Urothelium cell line (cell line): ENCODE measurements at regions not wholly inside any gene's neighbourhood (a gene's known extent, or its start where the extent isn't known, plus 50 kb on each side); places are given as distances from the start of the nearest gene placed in this dataset.
A peak's percentile ranks its signal among the peaks of the same experiment; 100 is the strongest.
"Not testable (repeated sequence)": the region's sequence is repeated elsewhere in the genome, so short reads cannot be mapped to it uniquely, and the experiment has no call there.

ENCODE experiments used
- DNase-seq: peaks from one replicate; pipeline ENCODE4 v3.0.0; 2011; ENCODE audit warnings: low spot score, mixed read lengths
- FAIRE-seq: peaks from 2 replicates; lab custom pipeline; 2011; peaks lifted over from hg19 to GRCh38; lab: Jason Lieb, UNC

DNA sequence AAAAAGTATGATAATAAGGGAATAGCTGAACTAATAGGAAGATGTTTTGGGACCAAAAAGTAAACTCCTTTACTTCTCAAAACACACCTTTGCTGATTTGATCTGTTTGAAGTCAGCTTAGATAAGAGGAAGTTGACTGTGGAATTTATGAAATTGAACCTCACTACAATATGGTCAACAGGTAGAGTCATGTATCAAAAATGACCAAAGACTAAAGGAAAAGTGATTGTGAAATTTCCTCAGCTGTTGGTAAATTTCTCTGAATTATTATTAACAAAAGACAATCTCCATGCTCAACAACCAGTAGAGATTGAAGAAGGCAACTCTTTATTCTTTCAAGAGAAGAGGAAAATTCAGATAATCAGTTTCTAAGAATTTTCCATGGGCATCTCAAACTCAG is 826.5 kb downstream of the KCNA4 start:
- FAIRE-seq (no peak), DNase-seq (no peak)

DNA sequence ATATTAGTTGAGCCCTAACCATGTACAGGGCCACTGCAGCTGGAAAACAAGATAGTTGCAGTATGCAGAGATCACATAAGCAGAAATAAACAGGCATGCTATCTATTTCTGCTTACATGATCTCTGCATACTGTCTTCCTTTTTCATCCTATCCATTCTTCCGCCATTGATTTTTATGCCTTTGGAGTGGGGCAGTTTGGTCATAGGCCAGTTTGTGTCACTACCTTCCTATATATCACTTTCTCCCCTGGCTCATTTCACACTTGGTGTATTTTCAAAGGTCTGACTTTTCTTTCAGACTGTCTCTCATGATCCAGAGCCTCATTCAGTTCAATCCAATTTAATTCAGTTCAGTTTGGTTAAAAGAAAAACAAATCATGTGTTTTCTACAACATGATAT is 829.6 kb downstream of the KCNA4 start:
- DNase-seq (no peak), FAIRE-seq (no peak)

DNA sequence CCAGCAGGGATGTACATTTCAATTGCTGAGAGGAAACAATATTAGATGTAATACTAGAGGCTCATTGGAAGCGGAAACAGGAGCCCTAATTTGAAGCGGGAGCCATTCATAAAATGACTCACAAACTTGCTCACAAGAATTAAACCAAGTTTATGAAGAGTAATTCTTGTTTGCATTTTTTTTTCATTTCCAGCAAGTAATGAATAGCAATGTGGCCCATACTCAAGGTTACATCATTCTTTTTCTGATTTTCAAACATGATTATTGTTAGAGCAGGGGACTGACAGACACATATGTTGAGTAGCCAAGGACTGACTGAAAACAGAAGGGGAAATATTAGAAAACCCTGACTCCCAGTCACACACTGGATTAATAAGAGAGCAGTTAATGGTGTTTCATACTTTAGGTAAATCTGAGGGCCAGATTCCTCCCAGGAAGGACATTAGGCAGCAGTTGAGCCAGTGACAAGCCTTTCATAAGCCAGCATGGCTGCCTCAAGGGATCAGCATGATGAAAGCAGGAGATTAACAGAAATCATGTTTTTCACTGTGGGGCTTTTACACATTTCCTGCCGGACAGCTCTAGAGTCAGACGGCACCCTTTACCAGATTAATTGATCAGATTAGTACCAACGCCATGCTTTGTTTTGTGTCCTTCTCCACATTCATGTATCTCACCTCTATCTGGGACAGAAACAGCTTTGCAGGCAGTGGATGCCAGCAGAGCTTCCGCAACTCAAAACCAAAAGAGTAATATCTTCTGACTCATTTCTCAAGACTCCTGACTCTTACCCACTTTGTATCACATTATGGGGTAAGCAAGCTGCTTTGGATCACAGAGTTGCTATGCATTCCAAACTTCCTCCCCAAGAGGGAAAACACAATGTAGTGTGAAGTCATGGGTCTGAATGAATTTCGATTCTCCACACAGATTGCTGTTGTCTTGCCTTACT is 831.6 kb downstream of the KCNA4 start:
- peak; percentile 69 for DNase-seq
- FAIRE-seq: no peak

DNA sequence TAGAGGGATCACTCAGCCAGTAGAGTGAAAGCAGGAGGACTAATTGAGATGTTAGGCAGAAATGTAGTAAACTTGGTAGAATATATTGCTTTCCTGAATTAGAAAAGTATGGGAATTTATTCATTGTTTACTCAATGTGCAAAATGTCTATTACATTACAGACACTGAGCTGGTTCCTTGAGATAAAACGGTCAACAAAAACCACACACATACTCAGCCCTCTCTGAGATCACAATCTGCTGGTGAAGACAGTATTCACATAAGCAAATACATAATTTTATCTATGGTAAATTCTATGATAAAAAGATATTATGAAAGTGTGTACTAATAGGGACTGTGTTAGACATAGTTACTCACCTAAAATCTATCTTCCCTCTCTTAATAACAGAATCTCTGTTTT is 833.5 kb downstream of the KCNA4 start:
- DNase-seq (no peak), FAIRE-seq (no peak)

DNA sequence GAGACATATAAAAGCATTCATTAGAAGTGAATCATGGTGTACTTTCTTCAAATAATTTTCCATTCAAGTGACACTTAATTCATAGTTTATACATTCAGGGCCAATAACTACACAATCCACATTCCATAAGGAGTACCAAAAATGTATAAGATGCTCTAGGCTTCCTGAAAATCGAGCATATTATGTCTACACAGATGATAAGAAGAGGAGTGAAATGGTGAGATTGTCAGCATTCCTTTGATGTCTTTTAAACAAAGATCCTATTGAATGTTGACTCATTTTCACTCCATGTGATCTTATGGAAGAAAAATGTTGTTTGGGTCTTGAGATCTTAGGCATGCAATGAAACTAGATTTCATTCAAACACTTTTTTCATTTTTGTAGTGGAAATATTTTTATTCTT is 843.2 kb downstream of the KCNA4 start:
- FAIRE-seq (no peak), DNase-seq (peak; percentile 25)

DNA sequence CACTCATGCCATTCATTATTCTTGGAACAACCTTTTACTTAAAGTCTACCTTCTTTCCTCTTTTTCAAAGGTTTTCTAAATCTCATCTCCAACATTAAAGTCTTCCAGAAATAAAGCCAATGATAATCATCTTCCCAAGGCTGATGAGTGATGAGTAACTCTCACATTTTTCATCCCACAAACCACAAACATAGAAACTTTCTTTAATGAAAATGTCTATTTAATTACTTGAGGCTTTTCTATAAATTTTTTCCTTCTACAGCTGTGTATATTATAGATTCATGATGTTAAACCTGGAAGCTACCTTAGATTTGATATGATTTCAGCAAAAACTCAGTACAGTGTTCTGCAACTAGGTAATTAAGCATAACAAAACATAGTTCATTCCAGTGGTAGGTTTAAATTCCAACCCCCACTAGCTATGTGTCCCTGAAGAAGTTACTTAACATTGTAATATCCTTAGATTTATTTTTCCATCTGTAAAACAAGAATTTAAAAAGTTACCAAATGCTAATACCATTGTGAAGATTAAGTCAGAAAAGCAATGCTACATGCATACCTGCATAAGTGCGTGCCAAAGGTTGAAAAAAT is 845.4 kb downstream of the KCNA4 start:
- no peak for DNase-seq
- no peak for FAIRE-seq

DNA sequence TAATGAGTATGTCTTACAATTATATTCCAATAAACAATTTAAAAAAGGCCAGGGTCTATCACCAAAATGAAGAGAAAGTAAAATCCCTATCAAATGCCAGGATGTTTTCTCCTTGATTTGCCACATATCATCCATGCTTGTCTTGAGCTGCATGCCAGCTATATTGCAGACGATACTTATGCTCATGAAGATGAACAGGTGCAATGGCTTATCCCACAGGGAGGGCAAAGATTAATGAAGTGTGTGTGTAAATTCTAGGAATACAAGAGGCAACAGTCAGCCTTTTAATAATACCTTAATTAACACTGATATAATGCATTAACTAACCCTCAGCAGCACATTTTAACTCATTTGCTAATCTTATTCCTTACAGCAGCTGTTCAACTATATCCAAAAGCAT is 850.5 kb downstream of the KCNA4 start:
- FAIRE-seq (no peak), DNase-seq (no peak)

DNA sequence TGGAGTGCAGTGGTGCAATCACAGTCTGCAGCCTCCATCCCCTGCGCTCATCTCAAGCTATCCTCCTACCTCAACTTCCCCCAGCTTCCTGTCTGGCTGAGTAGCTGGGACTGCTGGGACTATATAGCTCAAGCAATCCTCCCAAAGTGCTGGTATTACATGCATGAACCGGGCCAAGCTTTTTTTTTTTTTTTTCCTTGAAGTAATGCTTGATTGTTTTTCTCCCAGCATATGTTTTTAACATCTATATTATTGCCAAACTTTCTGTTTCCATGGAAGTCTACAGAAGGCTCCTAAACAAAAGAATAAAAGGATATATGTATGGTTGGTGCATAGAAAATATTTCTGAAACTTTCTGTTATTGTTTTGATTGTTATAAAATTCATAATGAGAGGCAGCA is 853.6 kb downstream of the KCNA4 start:
- FAIRE-seq (no peak), DNase-seq (no peak)

DNA sequence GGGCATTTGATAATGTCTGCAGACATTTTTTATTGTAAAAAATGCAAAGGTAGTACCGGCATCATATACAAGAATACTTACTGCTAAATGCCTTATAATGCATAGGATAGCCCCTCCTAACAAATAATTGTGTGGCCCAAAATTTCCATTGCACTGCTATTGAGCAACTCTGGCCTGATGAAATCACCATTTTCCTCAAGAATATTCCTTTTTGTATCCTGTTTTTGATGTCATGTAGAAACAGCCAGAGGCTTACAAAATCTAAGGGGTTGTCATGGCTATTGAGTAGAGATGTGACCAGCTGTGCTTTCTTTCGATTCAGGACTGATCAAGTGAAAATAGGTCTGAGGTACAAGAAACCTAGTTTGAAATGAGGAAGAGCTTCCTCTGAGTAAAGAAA is 854.3 kb downstream of the KCNA4 start:
- no peak for DNase-seq
- FAIRE-seq: no peak

DNA sequence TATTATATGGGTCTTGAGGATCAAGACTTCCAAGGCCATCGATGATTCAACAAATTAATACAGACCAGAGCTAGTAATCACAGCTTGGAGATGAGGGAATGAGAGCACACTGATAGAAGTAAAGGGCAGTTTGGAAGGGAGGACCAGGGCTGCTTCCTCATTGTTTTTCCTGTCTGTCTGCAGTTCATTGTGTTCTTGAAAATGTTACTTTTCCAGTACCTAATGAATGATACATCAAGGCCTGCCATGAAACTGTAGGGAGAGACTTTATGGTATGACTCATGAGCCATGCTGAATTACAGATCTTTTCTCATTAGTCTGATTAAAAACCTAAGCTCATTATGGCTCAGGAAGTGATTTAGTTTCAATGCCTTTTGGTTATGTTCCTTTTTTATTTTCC is 855.6 kb downstream of the KCNA4 start:
- FAIRE-seq (no peak), DNase-seq (no peak)

DNA sequence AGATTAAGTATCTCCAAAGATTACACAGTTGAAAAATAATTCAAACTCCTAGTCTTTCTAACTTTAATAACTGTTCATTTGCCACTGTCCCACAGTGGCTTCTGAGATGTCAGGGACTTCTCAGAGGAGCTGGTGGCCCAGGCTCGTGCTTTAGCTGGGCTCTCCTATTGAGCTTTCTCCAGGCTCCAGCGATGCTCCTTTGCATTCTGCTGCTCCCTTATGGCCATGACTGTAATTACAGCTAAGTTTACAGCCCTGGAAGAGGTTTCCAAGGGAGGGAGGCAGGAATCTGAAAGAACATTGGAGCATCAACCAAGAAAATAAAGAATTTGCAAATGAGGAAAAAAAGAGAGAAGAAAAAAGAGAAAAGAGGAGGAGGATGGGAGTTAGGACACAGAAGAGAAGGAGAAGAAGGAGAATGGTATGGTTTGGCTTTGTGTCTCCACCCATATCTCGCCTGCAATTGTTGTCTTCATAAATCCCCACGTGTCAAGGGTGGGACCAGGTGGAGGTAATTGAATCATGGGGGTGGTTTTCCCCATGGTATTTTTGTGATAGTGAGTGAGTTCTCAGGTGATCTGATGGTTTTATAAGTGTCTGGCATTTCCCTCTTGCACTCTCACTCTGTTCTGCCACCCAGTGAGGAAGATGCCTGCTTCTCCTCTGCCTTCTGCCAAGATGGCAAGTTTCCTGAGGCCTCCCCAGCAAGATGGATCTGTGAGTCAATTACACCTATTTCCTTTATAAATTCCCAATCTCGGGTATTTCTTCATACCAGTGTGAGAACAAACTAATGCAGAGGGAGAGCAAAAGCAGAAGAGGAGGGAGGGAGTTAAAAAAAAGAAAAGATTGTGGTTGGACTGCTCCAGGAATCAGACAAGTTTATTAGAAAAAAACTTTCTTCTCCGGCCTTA is 857.0 kb downstream of the KCNA4 start:
- peak; percentile 68 for DNase-seq
- no peak for FAIRE-seq

DNA sequence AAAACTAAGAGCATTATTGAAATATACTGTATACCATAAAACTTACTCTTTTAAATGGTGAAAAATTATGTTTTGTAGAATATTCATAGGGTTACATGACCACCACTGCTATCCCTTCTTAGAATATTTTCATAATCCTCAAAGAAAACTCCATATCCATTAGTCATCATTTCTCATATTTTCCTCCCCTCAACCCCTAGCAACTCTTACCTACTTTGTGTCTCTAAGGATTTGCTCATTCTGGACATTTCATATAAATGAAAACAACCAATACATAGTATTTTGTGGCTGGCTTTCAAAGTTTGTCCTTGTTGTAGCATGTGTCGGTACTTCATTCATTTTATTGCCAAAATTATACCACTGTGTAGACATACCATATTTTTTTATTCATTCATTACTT is 863.8 kb downstream of the KCNA4 start:
- FAIRE-seq (no peak), DNase-seq (no peak)

DNA sequence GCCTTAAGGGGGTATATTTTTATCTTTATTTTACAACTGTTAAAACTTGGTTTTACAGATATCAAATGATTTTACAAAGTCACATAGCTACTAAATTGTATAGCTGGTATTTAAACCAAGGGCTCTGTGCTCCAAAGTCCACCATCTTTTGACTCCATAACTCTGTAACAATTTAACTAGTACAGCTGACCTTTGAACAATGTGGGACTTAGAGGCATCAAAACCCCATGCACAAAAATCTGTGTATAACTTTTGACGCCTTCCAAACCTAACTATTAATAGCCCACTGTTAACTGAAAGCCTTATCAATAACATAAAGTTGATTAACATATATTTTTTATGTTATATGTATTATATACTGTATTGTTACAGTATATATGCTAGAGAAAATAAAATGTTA is 874.3 kb downstream of the KCNA4 start:
- not testable (repeated sequence) for FAIRE-seq, DNase-seq

DNA sequence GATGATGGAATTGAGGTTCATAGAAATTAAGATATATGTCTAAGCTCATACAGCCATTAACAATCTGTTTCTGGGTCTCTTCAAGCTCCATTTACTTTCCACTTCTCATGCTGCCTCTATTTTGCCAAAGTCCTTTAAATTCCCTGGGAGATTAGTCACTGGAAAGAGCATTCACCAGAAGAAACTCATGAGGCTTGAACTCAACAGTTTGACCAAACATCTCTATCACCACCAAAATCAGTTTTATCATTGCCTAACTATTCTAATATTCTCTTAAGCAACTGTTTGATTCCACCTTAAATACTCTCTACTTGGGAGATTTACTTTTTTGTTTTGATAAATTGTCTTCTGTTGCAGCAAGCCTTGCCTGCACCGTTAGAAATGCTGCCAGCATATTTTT is 881.3 kb downstream of the KCNA4 start:
- FAIRE-seq (no peak), DNase-seq (no peak)

DNA sequence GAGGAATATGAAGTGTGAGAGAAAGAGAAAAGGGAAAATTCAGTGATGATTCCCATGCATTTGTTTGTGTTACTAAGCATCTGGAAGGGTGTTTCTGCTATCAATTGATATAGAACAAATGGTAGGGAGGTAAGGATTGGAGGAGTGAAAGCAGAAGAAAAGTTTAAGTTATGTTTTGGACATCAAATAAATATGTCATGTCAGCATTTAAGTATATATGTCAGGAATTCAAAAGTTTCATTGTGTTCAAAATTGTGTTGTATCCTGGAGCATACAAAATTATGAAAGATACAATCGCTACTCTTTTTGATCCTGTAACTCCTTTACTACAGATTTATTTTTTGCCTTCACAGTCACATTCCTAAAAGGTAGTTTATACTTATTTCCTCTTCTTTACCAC is 885.8 kb downstream of the KCNA4 start:
- DNase-seq (no peak), FAIRE-seq (no peak)

DNA sequence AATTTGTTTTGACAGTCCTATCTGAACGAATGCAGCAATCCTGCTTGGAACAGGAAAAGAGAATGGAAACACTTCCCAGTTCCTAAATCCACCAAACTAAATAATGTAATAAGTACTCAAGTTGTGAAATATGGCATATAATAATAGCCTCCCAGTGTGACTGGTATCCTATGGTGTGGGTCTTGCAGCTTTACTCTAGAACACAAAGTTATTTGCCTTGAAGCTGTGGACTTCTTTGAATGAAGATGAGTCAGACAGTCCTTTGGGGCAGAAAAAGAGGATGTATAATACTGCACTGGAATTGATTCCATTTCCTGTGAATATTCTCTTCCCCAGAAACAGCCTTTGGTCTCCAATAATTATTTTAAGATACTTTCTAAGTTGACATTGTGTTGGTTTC is 887.0 kb downstream of the KCNA4 start:
- FAIRE-seq: no peak
- DNase-seq: no peak

DNA sequence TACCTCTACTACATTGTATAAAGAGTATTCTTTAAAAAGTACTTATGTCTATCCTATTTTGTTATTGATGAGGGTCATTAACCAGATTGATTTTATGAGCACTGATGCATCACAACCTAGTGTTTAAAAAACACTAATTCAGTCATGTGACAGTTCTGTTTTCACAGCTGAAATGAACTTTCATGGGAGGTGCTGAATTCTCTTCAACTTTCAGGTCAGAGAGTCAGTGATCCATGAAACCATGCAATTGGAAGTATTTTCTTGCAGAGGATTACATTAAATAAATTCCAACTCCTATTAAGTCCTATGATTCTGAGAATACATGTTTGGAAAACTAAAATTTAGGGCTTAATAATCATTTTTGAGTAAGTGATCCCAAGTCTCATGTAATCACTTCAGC is 889.4 kb downstream of the KCNA4 start:
- DNase-seq: no peak
- FAIRE-seq: no peak

DNA sequence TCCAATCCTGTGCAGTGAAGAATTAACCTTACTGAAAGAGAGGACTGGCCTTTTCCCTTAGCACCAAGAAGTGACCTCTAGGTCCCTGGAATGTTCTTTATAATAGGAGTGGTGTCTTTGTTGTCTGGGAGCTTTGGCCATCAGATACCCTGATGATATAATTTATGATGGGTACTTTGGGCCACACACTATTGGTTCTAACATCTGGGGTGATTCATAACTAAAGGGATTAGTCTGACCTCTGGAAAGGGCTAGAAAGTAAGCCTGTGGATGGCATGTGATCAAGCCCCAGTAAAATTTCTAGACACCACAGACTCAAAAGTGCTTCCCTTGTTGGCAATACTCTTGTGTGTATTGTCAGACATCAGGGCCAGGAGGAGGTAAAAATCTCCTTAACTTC is 891.2 kb downstream of the KCNA4 start:
- DNase-seq: no peak
- no peak for FAIRE-seq

DNA sequence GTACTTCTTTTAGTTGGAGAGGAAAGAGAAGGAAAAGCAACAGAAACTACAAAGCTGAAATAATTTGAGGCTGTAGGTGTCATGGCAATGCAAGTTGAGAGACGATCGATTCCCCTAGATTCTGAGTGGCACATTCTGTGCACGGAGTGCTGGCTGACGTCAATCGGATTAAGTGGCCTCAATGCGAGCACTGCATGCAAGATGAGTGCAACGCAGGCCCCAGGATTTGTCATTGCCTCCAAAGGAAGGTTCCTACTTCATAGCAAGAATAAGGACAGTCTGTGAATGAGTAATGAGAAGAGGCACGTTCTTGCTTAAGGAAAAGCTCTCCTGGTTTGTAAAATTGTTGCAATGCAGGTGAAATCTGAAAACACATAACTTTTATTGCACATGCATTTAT is 892.4 kb downstream of the KCNA4 start:
- no peak for FAIRE-seq
- no peak for DNase-seq

DNA sequence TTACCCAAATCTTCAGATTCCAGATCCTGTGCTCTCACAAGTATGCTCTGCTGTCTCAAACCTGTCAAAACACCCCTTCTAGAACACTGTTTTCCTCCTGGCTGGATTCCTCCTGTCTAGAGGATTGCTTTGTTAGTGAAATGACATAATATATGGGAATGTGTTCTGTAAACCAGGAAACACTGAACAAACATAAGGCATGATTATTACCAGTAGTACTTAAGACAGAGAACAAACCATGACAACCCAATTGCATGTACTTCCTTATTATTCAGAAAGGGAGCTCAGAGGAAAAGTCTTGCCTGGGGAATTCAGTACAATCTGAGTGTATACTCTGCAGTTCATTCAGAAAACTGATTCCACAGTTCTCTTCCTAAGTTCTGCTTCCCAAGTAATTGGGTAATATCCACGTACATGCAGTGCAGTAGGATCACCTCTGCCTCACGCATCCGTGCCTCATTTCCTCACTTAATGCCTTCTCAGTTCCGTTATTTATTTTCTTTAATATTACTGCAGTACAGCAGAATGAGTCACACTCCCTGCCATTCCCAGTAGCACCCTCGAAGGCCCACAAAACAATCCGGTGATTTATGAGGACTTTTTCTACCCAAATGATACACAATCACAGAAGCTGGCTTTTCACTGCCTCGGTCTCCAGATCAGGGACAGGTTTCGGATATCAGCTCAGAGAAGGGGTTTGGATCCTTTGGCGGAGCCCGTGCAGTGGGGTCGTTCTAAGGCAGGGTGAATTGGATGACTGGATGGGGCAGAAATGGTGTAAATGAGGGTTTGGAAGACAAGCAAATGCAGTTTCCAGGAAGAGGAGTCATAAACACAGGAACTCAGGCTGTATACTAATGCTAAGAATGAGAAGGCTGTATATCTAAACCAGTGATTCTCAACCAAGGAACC is 896.9 kb downstream of the KCNA4 start:
- DNase-seq: peak; percentile 54
- FAIRE-seq: peak; percentile 40
